NCI-H82 (cell line): ENCODE measurements at regions not wholly inside any gene's neighbourhood (a gene's known extent, or its start where the extent isn't known, plus 50 kb on each side); places are given as distances from the start of the nearest gene placed in this dataset.

Experiments used
- DNase-seq: peaks from one replicate; lab custom pipeline; 2025; lab: John Stamatoyannopoulos, UW

GRCh38 chr2:216286616-216287231 is 85.6 kb downstream of the MARCHF4 start:
- DNase-seq: no peak

GRCh38 chr2:216285701-216286100 is 86.6 kb downstream of the MARCHF4 start:
- DNase-seq: peak; percentile 96

GRCh38 chr2:216284708-216285107 is 87.6 kb downstream of the MARCHF4 start:
- no peak for DNase-seq

- peak; percentile 84 for DNase-seq
These were observed 89.0 kb downstream of the MARCHF4 start for GRCh38 chr2:216283038-216283900.

GRCh38 chr2:216281876-216282275 is 90.4 kb downstream of the MARCHF4 start:
- DNase-seq: no peak

- no peak for DNase-seq
These were observed 91.0 kb downstream of the MARCHF4 start for GRCh38 chr2:216281316-216281715.

- DNase-seq: no peak
These were observed 92.8 kb downstream of the MARCHF4 start for GRCh38 chr2:216279459-216279858.

- no peak for DNase-seq
These were observed 93.3 kb downstream of the MARCHF4 start for GRCh38 chr2:216279031-216279430.

- DNase-seq: peak; percentile 40
These were observed 96.4 kb downstream of the MARCHF4 start for GRCh38 chr2:216275890-216276289.

GRCh38 chr2:216274194-216274840 is 98.0 kb downstream of the MARCHF4 start:
- no peak for DNase-seq

- no peak for DNase-seq
These were observed 111.2 kb downstream of the MARCHF4 start for GRCh38 chr2:216261042-216261537.

- no peak for DNase-seq
These were observed 111.7 kb downstream of the MARCHF4 start for GRCh38 chr2:216260629-216261028.

GRCh38 chr2:216259081-216259480 is 113.2 kb downstream of the MARCHF4 start:
- no peak for DNase-seq

GRCh38 chr2:216257089-216257488 is 115.2 kb downstream of the MARCHF4 start:
- no peak for DNase-seq
